GM12892 (cell line): ENCODE measurements at regions not wholly inside any gene's neighbourhood (a gene's known extent, or its start where the extent isn't known, plus 50 kb on each side); places are given as distances from the start of the nearest gene placed in this dataset.

ENCODE experiments used
- DNase-seq: peaks from one replicate; pipeline ENCODE4 v3.0.0; 2011; ENCODE audit not compliant: insufficient read length
- FAIRE-seq: peaks from 2 replicates; lab custom pipeline; 2011; peaks lifted over from hg19 to GRCh38; lab: Jason Lieb, UNC
- POLR2A ChIP-seq: IDR thresholded peaks from 2 replicates; pipeline ENCODE4 v1.6.1; 2011; ENCODE audit warnings: low read depth, low read length, control low read depth
- POLR2AphosphoS5 ChIP-seq: IDR thresholded peaks from 2 replicates; pipeline ENCODE4 v1.6.1; 2011; ENCODE audit warnings: low read depth, low read length, control low read depth
- TAF1 ChIP-seq: IDR thresholded peaks from 2 replicates; pipeline ENCODE4 v1.6.1; 2011; ENCODE audit warnings: low read depth, mild to moderate bottlenecking, control low read depth, low read length, borderline replicate concordance

GRCh38 chr7:69545175-69545574 is 53.1 kb upstream of the AUTS2 start:
- DNase-seq (no peak), FAIRE-seq (no peak)
- no peak for TF ChIP-seq TAF1
- TF ChIP-seq POLR2AphosphoS5 = no peak
- TF ChIP-seq POLR2A = no peak
